Hematopoietic multipotent progenitor cell treated with erythropoietin and hydrocortisone succinate and interleukin-3 and kit ligand, for 15 days (in vitro differentiated cells): ENCODE measurements at regions not wholly inside any gene's neighbourhood (a gene's known extent, or its start where the extent isn't known, plus 50 kb on each side); places are given as distances from the start of the nearest gene placed in this dataset.

Experiments
- DNase-seq: peaks from one replicate; pipeline ENCODE4 v3.0.0-alpha.2; 2015; ENCODE audit warnings: low spot score

GRCh38 chr18:27899893-27900292 is 277.0 kb downstream of the CDH2 start:
- no peak for DNase-seq

DNA sequence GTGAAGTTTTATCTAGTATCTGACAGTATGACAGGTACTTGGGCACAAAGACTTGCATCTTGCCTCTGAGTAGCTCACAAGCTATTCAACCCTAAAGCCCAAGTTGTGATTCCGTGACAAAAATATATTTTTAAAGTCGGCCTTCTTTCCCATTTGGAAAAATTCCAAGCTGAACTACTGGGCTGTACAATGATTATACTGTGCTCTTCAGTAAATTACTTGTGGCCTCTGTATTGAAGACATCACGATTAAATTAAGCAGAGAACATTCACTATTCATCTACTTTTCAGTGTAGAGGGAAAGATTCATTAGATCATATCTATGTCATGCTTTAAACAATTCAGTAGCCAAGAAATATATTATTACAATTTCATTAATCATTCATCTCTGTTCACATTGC is 282.2 kb downstream of the CDH2 start:
- DNase-seq = no peak

DNA sequence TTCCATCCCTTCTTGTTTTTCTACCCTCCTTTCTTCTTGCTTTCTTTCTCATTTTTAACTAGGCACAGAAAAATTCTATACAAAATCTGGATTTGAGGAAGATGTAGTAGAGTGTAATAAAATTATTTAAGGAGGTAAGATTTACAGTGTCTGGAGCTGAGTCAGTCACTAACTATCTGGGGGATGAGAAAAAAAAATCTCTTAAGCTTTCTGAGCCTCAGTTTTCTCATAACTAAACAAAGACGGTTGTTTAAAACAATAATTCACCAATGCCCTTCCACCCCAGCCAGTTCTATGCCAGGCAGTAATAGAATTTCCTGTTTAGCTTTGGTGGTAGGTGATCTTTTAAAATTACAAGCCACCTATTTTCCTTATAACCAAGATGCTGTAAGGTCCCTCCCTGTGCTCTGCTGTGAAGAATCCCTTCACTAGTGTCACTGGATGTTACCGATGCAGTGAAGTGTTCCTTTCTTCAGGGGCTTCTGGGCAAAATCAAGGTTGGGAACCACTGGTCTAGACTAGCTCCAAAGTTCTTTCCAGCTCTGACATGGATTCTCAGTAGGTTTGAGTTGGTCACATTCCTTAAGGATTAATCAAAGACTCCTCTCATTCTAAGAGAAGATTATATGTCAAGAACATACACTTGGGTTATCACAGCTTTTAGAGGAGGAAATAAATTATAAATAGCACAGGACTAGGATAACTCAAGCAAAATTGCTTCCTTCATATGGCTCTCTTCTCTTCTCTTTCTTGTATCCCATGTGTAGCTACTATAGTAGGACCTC is 289.0 kb downstream of the CDH2 start:
- DNase-seq = no peak

DNA sequence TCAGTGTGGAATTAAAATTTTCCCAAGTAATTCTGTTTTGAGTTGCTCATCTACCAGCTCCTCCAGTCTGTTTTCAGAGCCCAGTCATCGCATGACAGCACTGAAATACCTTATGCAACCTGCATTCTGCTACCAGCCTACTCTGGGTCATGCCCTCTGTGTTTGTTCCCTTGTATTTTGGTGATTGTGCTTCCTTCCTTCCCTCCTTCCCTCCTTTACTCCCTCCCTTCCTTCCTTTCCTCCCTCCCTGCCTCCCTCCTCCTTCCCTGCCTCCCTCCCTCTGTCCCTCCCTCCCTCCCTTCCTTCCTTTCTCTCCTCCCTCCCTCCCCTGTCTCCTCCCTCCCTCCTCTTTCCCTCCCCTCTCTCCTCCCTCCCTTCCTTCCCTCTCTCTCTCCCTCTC is 289.6 kb downstream of the CDH2 start:
- DNase-seq = no peak

DNA sequence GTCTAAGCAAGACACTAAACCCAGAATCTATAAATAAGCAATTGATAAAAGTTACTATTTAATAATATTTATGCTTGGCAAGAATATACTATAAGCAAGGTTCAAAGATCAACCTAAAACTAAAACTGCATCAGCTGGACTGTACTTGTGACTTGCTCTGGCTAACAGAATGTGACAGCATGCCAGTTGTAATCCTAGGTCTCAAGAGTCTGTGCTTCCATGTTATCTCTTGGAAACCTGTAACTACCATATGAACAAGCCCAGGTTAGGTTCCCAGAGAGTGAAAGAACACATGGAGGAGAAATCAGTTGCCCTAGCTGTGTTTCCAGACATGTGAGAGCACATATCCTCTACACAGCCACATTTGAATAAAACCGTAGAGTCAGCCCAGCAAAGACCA is 297.4 kb downstream of the CDH2 start:
- no peak for DNase-seq

DNA sequence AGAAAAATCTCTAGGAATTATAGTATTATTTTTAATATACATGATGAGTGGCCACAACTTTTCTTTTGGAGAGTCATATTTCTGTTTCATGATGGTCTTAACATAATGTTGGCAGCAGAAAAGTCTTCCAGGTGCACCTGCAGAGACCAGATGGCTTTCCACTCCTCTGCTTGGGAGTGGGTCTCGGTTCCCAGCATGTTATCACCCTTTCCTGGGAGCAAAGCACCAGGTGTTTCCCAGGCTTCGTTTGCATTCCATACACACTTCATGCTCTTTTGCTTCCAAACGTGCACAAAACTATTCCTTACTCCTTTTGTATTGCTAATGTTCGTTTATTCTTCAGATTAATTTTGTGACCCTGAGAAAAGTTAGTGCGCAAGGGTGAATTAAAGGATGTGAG is 305.2 kb downstream of the CDH2 start:
- DNase-seq = no peak

- no peak for DNase-seq
Measured at GRCh38 chr18:27869735-27870134, 307.2 kb downstream of the CDH2 start.

- no peak for DNase-seq
Measured at GRCh38 chr18:27865431-27865830, 311.5 kb downstream of the CDH2 start.

DNA sequence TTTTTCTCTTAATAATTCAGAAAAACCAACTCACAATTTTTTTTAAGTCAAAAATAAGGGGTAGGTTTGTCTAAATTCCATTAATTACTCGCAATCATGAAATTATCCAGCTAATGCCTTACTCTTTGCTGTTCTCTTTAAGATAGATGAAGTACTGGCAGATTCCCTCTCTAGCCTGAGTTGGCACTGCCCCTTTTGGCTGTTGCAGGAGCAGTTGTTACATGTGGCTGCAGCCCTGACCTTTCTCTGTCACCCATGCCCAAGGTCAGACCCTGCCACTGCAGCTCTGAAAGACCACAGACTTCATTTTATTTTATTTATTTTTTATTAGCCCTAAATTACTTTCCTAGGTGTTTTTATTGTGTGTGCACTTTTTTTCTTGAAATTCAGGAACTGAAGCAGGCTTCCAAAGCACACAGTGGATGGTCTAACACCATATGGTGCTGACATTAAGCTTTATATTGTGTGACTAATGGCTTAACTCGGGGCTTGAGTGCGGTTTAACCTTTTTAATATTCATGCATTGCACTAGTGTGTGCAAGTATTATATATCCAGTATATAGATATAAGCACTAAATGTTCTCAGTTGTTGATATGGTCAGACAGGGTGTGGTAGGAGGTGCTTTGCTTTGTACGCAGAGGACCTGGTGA is 313.0 kb downstream of the CDH2 start:
- DNase-seq = no peak

DNA sequence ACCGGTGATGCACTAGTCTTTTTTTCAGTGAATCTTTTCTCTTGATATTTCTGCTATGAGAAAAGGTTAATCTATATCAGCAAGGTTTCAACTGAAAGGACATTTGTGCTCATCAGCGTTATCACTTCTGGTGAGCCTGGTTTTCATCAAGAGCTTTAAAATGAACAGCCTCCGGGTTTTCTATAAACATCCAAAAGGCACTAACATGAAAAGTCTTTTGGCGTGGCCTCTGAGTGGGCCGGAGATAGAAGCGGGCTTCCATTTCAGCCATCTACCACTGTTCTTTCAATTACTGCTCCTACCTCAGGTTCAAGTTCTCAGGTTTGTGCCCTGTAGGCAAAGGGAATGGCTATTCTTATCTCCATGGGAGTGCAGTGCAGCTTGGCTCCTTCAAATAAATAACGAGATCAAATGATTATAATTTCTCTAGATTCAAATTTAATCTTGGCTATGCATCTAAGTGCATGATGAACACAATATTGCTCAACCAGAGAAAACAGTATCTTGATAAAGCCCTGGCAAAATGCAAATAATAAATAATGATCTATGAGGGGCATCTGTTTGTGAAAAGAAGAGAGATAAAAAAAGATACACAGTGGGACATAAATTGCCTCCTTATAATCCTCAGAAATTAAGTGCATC is 314.8 kb downstream of the CDH2 start:
- DNase-seq = no peak

GRCh38 chr18:27861539-27861938 is 315.4 kb downstream of the CDH2 start:
- DNase-seq = no peak

DNA sequence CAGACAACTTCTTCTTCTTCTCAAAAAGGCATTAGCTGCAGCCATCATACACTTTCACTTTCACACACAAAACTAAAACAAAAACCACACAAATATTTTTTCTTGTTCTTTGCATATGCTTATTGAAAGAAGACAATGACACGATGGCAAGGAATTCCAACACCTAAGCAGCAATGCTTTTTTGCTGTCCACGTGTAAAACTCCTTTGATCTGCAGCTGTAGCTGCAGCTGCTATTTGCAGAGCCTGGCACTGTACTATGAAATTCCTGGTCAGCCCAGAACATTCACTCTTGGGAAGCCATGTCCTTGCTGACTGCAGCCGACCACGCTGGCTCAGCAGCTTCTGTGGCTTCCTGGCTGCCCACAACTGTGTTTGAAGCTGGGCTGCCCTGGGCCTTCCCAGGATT is 316.2 kb downstream of the CDH2 start:
- DNase-seq = no peak

- no peak for DNase-seq
Measured at GRCh38 chr18:27860011-27860410, 316.9 kb downstream of the CDH2 start.

- no peak for DNase-seq
Measured at GRCh38 chr18:27856820-27857219, 320.1 kb downstream of the CDH2 start.

DNA sequence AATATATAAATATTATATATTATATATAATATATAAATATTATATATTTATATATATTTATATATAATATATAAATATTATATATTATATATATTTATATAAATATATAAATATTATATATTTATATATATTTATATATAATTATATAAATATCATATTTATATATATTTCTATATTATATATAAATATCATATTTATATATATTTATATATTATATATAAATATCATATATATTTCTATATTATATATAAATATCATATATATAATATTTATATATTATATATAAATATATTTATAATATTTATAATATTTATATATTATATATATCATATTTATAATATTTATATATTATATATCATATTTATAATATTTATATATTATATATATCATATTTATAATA is 321.4 kb downstream of the CDH2 start:
- no peak for DNase-seq

DNA sequence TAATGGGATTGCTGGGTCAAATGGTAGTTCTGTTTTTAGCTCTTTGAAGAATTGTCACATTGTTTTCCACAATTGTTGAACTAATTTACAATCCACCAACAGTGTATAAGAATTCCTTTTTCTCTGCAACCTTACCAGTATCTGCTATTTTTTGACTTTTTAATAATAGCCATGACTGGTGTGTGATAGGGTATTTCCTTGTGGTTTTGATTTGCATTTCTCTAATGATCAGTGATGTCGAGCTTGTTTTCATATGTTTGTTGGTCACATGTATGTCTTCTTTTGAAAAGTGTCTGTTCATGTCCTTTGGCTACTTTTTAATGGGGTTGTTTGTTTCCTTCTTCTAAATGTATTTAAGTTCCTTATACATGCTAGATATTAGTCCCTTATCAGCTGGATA is 322.3 kb downstream of the CDH2 start:
- no peak for DNase-seq

- DNase-seq = no peak
Measured at GRCh38 chr18:27848336-27848735, 328.6 kb downstream of the CDH2 start.

GRCh38 chr18:27847412-27847811 is 329.5 kb downstream of the CDH2 start:
- DNase-seq = no peak

DNA sequence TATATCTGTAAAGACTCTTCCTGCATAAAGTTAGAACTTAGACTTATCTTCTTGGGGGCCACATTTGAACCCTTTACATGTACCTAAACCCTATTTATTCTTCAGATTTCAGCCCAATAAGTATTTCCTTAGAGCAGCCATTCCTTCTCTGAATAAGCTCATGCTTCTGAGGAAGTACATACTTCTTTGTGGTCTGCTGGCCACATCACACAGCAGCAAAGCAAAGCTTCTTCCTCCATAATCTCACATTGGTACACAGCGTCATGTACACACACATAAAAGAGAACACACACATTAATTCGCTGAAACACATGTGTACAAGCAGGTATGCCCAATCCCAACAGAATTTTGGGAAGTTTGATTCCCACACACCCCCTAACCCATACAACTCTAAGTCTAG is 331.0 kb downstream of the CDH2 start:
- DNase-seq = no peak

DNA sequence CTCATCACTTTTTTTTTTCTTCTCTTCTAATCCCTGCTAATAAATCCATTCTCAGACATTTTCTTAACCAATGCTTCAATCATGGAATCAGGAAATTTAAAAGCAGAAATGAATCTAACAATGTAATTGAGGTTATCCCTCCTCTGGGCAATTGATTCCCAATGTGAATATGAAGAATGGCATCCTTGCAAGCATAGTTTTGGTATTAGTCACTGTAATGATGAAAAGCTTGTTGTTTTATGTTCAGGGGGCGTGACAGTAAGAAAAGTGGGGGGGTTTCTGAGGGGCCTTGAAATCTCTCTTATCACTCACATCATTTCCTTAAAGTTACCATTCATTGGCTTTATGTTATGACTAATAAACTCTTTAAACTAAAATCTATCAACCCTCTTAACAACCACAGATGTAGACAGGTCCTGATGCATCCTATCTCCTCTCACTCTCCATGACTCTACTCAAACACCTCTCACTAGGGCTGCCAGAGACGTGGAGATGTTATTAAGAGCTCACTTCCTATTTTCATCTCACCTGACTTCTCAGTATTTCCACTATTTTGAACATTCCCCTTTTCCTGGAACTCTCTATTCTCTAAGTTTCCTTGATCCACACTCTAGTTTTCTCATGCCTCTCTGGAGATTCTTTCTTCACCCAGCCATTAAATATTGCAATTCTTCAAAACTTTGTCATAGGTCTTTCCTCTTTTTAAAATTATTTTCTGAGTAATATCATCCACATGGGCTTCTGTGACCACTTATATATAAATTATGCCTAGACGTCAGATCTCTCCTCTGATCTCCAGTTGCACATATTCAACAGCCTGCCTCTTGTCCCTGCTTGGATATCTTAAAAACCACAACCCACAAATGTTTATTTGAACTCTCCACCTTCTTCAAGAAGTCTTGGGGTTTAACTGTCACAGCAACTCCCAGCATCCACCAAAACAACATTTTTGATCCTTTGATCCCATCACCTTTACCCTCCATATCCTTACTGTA is 332.9 kb downstream of the CDH2 start:
- no peak for DNase-seq

DNA sequence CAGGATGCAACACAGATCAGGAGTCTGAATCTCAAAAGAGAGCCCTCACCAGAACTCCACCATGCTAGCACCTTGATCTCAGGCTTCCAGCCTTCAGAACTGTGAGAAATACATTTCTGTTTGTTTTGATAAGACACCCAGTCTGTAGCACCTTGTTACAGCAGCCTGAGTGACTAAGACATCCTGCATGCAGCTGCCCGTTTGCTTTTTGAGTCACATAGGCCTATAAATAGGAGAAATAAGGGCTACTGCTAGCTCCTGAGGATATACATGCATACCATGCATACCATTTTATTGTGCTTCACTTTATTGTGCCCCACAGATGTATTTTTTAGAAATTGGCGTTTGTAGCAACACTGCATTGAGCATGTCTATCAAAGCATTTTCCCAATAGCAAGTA is 337.8 kb downstream of the CDH2 start:
- no peak for DNase-seq

GRCh38 chr18:27838225-27838624 is 338.7 kb downstream of the CDH2 start:
- DNase-seq = no peak
